ENCODE measurements at regions not wholly inside any gene's neighbourhood (a gene's known extent, or its start where the extent isn't known, plus 50 kb on each side); places are given as distances from the start of the nearest gene placed in this dataset.

DNA sequence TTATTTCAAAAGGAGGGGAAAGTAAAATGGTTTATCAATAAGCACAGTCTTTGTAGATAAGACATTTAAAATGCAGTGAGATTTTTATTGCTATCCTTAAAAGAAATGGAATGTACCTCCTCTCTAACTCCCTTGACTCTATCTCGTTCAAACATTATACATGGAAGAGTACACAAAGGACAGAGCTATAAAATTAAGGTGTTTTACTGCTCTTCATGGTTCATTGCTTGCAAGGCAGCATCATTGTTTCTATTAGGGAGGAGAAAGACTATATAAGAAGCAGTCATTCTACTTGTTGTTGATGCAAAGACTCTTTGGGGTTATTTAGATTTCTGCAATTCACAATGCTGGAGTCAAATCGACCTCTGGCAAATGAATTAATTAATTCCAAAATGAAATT, 380.2 kb upstream of the NDST3 start:
- Histone ChIP-seq H3K27me3 (ENCODE audit: low read depth) (no peaks in the 10 kb centered on the region), H3K9me3 (no peaks in the 10 kb centered on the region), H3K4me1 (no peaks in the 10 kb centered on the region), H3K36me3 (replicated peaks) (no peaks in the 10 kb centered on the region), H3K4me3 (no peak overlapping the region)
- no peak for DNase-seq (ENCODE audit: low spot score in 2 of 2)
- in situ Hi-C loops (cut with MboI; ENCODE audit: low sequenced_read_pairs) = no loop called here

DNA sequence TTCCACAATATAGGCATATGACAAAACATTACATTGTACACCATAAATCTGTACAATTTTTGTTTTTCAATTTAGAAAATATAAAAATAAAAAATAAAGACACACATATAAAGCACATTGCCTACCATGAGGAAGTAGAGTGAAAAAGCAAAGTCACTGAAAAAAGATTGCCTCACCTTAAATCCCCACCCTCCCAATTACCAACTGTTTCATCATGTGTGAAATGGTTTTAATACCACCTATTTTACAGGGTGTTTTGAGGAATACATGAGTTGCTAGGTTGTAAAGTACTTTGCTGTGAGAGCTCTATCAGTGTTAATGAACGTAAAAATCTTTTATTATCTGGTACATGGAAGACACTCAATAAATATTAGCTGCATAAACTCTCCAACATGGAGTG, 373.6 kb upstream of the NDST3 start:
- in situ Hi-C loops (cut with MboI; ENCODE audit: low sequenced_read_pairs) = no loop called here
- DNase-seq (ENCODE audit: low spot score in 2 of 2) = no peak
- H3K36me3 ChIP-seq (replicated peaks) = no peaks in the 10 kb centered on the region
- no peak overlapping the region for H3K4me3 ChIP-seq
- no peaks in the 10 kb centered on the region for H3K4me1 ChIP-seq
- no peaks in the 10 kb centered on the region for H3K9me3 ChIP-seq
- no peaks in the 10 kb centered on the region for H3K27me3 ChIP-seq (ENCODE audit: low read depth)

DNA sequence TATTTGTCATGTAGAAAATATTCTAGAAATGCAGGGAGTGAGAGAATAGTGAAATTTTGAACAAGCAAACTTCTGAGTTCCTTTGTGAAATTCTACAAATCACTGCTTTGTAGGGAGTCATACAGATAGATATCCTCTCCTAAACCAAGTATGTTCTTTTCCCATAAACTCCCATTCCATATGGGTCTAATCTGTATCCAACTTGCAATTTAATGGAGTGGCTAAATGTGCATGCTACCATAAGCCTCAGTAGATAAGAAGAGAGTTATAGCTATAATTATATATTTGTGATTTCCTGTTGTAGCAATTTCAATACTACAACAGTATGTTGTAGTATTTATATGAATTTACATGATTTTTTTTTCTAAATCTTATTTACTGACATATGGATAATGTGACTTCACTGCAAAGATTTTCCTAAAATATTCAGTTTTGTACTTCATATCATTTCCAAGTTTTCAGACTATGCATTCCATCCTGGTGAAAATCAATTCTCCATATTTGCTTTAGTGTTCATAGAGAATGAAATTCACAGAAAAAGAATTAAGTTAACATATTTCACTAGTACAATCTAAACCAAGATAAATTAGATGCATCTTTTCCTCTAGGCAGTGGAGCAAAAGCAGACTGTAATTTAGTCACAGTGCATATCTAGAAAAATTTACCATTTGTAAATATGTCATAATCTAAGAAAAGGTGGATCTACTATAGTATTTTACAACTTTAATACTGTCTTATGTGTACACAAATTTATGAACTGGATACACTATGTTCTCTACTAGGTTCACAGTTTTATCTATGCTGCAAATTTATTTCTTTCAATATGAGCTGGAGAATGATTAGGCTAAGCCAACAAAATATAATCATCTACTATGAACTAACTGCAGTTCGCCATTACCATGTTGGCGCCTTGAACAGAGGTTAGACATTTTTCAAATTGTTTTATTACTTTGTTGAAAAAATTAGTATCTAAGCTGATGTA, 372.9 kb upstream of the NDST3 start:
- H3K4me1 ChIP-seq = no peaks in the 10 kb centered on the region
- no peaks in the 10 kb centered on the region for H3K9me3 ChIP-seq
- in situ Hi-C loops (cut with MboI; ENCODE audit: low sequenced_read_pairs) = no loop called here
- H3K4me3 ChIP-seq = no peak overlapping the region
- no peaks in the 10 kb centered on the region for H3K27me3 ChIP-seq (ENCODE audit: low read depth)
- DNase-seq (ENCODE audit: low spot score in 2 of 2) = no peak
- no peaks in the 10 kb centered on the region for H3K36me3 ChIP-seq (replicated peaks)

DNA sequence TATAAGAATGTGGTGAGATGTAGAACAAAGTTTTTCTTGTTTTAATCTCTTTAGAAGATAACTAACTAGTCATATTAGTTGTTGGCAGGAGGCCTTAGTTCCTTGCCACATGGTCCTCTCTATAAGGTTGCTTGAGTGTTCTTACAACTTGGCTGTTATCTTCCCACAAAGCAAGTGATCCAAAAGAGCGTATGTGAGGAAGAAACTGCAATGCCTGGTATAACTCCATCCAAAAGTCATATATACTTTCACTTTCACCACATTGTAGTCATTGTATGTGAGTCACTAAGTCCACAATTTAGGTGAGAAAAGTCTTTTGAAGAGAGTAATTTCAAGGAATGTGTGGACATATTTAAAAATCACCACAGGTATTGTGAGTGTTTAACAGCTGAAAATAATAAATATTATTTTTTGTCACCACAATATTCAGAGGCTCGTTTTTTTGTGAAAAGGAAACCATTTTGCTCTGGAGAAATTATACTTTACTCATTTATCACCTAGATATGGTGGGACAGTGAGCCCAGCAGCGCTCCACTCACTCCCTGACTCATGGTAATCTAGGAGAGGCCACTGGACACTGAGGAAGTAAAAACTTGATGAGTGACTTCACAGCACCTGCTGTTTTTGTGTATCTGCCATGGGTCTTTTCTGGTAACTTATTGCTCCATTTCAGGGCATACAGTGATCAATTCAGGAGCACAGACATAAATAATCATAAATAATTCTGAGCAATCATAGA, 369.4 kb upstream of the NDST3 start:
- in situ Hi-C loops (cut with MboI; ENCODE audit: low sequenced_read_pairs) = no loop called here
- no peak for DNase-seq (ENCODE audit: low spot score in 2 of 2)
- no peaks in the 10 kb centered on the region for H3K27me3 ChIP-seq (ENCODE audit: low read depth)
- no peaks in the 10 kb centered on the region for H3K9me3 ChIP-seq
- H3K4me1 ChIP-seq = no peaks in the 10 kb centered on the region
- H3K4me3 ChIP-seq = no peak overlapping the region
- no peaks in the 10 kb centered on the region for H3K36me3 ChIP-seq (replicated peaks)

DNA sequence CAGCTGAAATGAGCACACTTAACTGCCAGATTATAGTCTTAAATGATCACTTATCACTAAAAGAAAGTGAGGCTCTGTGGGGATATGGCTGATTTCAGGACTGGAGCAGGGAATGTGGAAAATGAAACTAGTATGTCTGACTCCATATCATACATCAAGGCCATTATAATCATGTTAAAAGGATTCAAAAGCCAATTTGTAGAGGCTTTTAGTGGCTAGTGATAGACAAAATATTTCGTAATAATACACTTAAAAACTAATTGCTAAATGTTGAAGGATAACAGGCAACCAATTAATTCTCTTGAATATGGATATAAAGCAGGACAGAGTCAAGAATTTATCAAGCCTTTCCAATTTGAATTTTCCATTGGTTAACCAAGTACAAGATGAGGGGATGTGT, 358.1 kb upstream of the NDST3 start:
- no peaks in the 10 kb centered on the region for H3K4me1 ChIP-seq
- DNase-seq (ENCODE audit: low spot score in 2 of 2) = no peak
- H3K36me3 ChIP-seq (replicated peaks) = no peaks in the 10 kb centered on the region
- H3K4me3 ChIP-seq = no peak overlapping the region
- H3K27me3 ChIP-seq (ENCODE audit: low read depth) = no peaks in the 10 kb centered on the region
- in situ Hi-C loops (cut with MboI; ENCODE audit: low sequenced_read_pairs) = no loop called here
- H3K9me3 ChIP-seq = no peaks in the 10 kb centered on the region

DNA sequence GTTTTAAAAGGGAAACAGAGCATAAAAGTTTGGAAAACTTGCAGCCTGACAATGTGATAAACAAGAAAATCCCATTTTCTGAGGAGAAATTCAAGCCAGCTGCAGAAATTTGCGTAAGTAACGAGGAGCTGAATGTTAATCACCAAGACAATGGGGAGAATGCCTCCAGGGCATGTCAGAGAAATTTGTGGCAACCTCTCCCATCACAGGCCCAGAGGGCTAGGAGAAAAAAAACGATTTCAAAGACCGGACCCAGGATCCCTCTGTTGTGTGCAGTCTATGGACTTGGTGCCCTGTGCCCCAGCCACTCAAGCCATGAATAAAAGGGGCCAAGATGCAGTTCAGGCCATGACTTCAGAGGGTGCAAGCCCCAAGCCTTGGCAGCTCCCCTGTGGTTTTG, 355.4 kb upstream of the NDST3 start:
- no peaks in the 10 kb centered on the region for H3K9me3 ChIP-seq
- no peaks in the 10 kb centered on the region for H3K4me1 ChIP-seq
- no peak overlapping the region for H3K4me3 ChIP-seq
- no peaks in the 10 kb centered on the region for H3K27me3 ChIP-seq (ENCODE audit: low read depth)
- peak in 1 of 2 experiments; percentile 57 for DNase-seq (ENCODE audit: low spot score in 2 of 2)
- H3K36me3 ChIP-seq (replicated peaks) = no peaks in the 10 kb centered on the region
- in situ Hi-C loops (cut with MboI; ENCODE audit: low sequenced_read_pairs) = no loop called here

DNA sequence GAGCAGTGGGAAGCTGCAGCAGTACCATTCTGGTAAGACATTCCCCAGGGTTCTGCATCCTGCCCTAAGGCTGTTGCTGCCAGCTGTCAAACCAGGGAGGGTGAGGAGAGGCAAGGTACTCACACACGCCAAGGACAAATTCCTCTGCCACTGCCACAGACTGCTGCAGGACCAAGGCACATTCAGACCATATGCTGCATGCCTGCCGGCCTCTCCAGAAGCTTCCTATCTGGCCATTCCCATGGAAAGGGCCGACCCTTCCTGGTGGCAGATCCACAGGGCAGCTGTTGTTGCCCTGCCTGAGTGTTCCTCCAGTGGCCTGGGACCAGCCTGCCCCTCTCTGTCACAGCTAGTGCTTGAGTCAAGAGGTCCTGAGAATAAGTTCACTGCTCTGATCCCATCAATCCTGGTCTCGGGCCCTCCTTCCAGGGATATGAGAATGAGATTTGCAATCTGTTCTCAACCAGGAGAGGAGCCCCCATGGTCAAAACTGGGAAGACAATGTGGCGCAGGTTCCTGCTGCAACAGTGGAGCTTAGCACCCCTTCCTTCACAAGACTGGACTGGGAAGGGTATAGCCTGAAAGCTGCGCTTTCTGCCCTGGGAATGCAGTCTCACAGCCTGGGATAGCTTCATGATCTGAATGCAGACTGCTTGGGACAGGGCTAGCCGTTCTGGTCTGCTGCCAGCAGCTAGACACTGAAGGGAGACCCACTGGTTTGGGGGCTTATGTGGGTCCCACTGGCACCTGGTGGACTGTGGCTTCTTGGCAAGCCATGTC, 342.5 kb upstream of the NDST3 start:
- no peak for DNase-seq (ENCODE audit: low spot score in 2 of 2)
- H3K27me3 ChIP-seq (ENCODE audit: low read depth) = no peaks in the 10 kb centered on the region
- in situ Hi-C loops (cut with MboI; ENCODE audit: low sequenced_read_pairs) = no loop called here
- no peaks in the 10 kb centered on the region for H3K4me1 ChIP-seq
- no peaks in the 10 kb centered on the region for H3K36me3 ChIP-seq (replicated peaks)
- H3K9me3 ChIP-seq = no peaks in the 10 kb centered on the region
- no peak overlapping the region for H3K4me3 ChIP-seq

DNA sequence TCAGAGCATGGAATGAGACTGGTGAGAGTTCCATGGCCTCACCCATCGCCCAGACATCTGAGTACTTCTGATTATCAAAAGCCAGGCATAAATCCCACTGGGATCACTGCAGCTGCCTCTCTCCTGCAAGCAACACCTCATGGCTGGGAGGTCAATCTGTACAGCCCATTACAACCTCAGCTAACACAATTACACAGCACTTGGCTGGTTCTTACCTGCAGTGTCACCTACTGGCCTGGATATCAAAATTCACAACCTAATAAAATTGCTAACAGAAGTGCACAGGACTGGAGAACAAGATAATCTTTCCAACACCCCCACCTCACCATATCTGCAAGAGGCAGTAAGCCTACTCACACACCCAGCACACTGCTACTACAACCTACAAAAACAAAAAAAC, 341.7 kb upstream of the NDST3 start:
- DNase-seq (ENCODE audit: low spot score in 2 of 2) = no peak
- H3K9me3 ChIP-seq = no peaks in the 10 kb centered on the region
- H3K4me3 ChIP-seq = no peak overlapping the region
- in situ Hi-C loops (cut with MboI; ENCODE audit: low sequenced_read_pairs) = no loop called here
- no peaks in the 10 kb centered on the region for H3K4me1 ChIP-seq
- no peaks in the 10 kb centered on the region for H3K27me3 ChIP-seq (ENCODE audit: low read depth)
- H3K36me3 ChIP-seq (replicated peaks) = no peaks in the 10 kb centered on the region

DNA sequence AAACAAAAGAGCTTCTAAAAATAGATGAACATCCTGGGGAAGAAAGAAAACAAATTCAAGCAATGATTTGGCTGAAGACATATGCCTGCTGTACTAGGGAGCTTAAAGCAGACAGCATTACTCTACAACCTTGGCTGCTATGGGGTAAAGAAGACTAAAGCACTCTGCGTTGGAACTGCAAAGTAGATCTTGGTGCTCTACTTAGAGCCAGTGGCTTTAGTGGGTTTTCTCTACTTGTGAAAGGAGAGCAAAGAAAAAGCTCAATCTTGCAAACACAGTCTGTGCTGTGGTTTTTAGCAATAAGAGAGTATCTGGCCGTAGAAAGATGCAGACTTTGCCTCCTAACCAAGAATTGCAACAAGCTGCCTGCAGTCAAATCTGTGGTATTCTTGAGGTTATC, 334.7 kb upstream of the NDST3 start:
- Histone ChIP-seq H3K4me3 (no peak overlapping the region), H3K9me3 (no peaks in the 10 kb centered on the region), H3K27me3 (ENCODE audit: low read depth) (no peaks in the 10 kb centered on the region), H3K4me1 (no peaks in the 10 kb centered on the region), H3K36me3 (replicated peaks) (no peaks in the 10 kb centered on the region)
- in situ Hi-C loops (cut with MboI; ENCODE audit: low sequenced_read_pairs) = no loop called here
- DNase-seq (ENCODE audit: low spot score in 2 of 2) = no peak

DNA sequence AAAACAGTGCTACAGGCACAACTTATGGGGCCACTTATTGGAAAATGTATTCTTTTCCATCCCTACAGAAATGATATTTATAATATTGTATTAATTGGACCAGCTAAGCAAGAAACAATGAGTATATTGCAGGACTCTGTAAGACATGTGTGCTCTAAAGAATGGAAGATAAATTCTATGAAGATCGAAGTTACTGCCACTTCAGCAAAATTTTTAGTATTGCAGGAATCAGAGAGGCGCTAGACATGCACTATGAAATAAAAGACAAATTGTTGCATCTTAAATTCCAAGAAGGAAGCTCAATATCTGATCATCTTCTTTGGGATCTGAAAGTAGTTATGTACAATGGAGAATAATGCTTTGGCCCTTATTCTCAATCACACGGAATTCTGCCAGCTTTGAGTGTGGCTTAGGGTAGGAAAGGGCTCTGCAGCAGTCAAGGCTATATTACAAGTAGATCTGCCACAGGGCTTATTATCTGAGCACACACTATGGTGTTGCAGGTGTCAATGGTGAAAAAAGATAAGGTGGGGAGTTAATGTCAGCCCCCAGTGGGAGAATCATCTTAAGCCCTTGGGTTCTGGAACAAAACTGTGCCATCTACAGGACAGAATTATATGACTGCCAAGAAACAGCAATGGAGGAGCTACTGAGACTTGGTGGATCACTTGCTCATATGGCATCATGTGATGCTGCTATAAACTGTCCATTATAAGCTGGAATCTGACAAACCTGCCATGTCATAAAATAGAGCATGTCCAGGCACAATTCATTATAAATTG, 334.0 kb upstream of the NDST3 start:
- Histone ChIP-seq H3K4me3 (no peak overlapping the region), H3K4me1 (no peaks in the 10 kb centered on the region), H3K36me3 (replicated peaks) (no peaks in the 10 kb centered on the region), H3K9me3 (no peaks in the 10 kb centered on the region), H3K27me3 (ENCODE audit: low read depth) (no peaks in the 10 kb centered on the region)
- in situ Hi-C loops (cut with MboI; ENCODE audit: low sequenced_read_pairs) = no loop called here
- no peak for DNase-seq (ENCODE audit: low spot score in 2 of 2)

DNA sequence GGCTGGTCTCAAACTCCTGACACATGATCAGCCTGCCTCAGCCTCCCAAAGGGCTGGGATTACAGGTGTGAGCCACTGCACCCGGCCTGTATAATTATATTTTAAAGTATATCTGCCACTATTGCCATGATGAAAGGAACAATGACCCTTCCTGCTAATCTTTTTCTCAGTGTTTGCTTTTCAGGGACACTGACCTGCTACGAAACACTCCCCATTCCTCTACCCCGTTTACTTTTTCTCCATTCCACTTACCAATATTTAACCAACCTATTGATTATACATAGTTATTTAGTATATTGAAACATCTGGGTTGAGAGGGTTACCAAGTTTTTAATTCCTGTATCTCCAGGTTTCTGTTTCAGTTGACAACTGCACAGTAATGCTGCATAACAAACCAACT, 331.9 kb upstream of the NDST3 start:
- Histone ChIP-seq H3K4me3 (no peak overlapping the region), H3K36me3 (replicated peaks) (no peaks in the 10 kb centered on the region), H3K27me3 (ENCODE audit: low read depth) (no peaks in the 10 kb centered on the region), H3K4me1 (no peaks in the 10 kb centered on the region), H3K9me3 (0 out of 2 replicates have a peak, but pooled peaks cover 2% of the 10 kb centered on the region)
- DNase-seq (ENCODE audit: low spot score in 2 of 2) = no peak
- in situ Hi-C loops (cut with MboI; ENCODE audit: low sequenced_read_pairs) = no loop called here

DNA sequence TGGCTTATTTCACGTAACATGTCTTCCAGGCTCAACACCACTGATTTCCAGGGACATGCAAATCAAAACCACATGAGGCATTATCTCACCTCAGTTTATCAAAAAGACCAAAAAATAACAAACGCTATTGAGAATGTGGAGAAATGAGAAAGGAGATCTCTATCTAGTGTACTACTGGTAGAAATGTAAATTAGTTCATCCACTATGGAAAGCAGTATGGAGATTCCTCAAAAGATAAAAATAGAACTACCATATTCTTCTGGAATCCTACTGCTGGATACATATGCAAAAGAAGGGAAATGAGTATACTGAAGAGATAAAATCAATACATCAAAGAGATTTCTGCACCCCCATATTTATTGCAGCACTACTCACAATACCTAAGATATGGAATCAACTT, 329.6 kb upstream of the NDST3 start:
- 0 out of 2 replicates have a peak, but pooled peaks cover 2% of the 10 kb centered on the region for H3K9me3 ChIP-seq
- no peak for DNase-seq (ENCODE audit: low spot score in 2 of 2)
- no peaks in the 10 kb centered on the region for H3K36me3 ChIP-seq (replicated peaks)
- no peak overlapping the region for H3K4me3 ChIP-seq
- in situ Hi-C loops (cut with MboI; ENCODE audit: low sequenced_read_pairs) = no loop called here
- H3K27me3 ChIP-seq (ENCODE audit: low read depth) = no peaks in the 10 kb centered on the region
- H3K4me1 ChIP-seq = no peaks in the 10 kb centered on the region

DNA sequence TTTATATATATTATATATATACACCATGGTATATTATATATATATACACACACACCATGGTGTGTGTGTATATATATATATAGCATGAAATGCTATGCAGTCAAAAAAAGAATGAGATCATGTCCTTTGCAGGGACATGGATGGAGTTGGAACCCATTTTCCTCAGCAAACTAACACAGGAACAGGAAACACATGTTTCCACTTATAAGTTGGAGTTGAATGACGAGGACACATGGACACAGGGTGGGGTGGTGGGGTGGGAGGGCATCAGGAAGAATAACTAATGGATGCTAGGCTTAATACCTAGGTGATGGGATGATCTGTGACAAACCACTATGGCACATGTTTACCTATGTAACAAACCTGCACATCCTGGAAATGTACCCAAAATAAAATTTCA, 293.6 kb upstream of the NDST3 start:
- no peaks in the 10 kb centered on the region for H3K4me1 ChIP-seq
- in situ Hi-C loops (cut with MboI; ENCODE audit: low sequenced_read_pairs) = no loop called here
- DNase-seq (ENCODE audit: low spot score in 2 of 2) = no peak

More for the DNA sequence above, 293.6 kb upstream of the NDST3 start:
- H3K4me3 ChIP-seq = no peak overlapping the region
- no peaks in the 10 kb centered on the region for H3K27me3 ChIP-seq (ENCODE audit: low read depth)
- no peaks in the 10 kb centered on the region for H3K36me3 ChIP-seq (replicated peaks)
- no peaks in the 10 kb centered on the region for H3K9me3 ChIP-seq

Data from HAP-1 (cell line).